ENCODE measurements at regions not wholly inside any gene's neighbourhood (a gene's known extent, or its start where the extent isn't known, plus 50 kb on each side); places are given as distances from the start of the nearest gene placed in this dataset.

DNA sequence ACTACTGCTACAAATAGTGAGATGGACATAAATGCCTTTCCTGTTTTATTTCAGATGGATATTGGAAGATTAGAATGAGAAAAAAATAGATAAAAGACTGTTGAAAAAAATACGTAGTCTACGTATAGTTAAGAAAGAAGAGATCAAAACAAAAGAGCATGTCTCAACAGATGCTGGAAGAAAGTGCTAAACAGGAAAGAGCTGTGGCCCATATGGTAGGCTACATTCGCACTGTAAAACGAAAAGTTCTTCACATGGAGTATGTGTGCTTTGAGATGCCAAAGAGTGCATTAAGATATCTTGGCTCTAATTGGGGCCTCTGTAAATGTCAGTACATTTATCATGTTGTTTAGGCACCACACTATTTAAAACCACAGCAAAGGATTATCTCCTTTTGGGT lies 741.7 kb downstream of the LTN1 start:
- Histone ChIP-seq H3K4me1 (no peaks in the 10 kb centered on the region), H3K36me3 (ENCODE audit: insufficient read depth in 1 of 2, low read depth in 1 of 2) (no peaks in the 10 kb centered on the region), H3K9me3 (no peaks in the 10 kb centered on the region), H3K27me3 (ENCODE audit: insufficient read depth in 3 of 3, low read length in 2 of 3) (no peaks in the 10 kb centered on the region), H3K4me3 (no peak overlapping the region), H3K27ac (no peak overlapping the region)
- WGBS, 3 donors, result 78 to 89% (median 87%) methylated on average over 4 of the region's 4 CpGs
- DNase-seq (no peak), ATAC-seq (no peak)
- intact Hi-C loops (cut with DNase I), result no loop called here
- TF ChIP-seq CTCF (IDR thresholded peaks at IDR 0.05), result no peak

- ATAC-seq, result no peak
- no peaks in the 10 kb centered on the region for H3K36me3 ChIP-seq (ENCODE audit: insufficient read depth in 1 of 2, low read depth in 1 of 2)
- no peak overlapping the region for H3K27ac ChIP-seq
- no peaks in the 10 kb centered on the region for H3K27me3 ChIP-seq (ENCODE audit: insufficient read depth in 3 of 3, low read length in 2 of 3)
- intact Hi-C loops (cut with DNase I), result no loop called here
- no peaks in the 10 kb centered on the region for H3K4me1 ChIP-seq
- no peak for DNase-seq
- WGBS, 3 donors, result 91 to 95% (median 94%) methylated on average over 4 of the region's 4 CpGs
- TF ChIP-seq CTCF (IDR thresholded peaks at IDR 0.05), result no peak
- H3K9me3 ChIP-seq, result no peaks in the 10 kb centered on the region
- no peak overlapping the region for H3K4me3 ChIP-seq
Observed at GRCh38 chr21:28247454-28248020, 745.1 kb downstream of the LTN1 start.

DNA sequence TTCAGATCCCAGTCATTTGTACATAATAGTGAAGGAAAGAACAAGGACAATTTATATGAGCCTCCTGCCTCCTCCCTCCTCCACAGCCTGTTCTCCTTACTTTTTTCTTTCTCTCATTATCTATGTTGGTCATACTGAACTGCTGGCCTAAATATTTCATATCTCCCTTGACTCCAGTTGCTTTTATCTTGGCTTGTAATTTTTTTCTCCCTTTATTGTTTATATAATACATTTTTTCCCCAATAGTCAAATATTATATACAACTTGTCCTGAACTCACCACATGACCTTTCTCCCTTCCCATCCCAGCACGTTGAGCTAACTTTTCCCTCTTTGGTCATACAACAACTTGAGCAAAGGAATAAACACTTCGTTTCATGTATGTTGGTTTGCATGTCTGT lies 752.1 kb downstream of the LTN1 start:
- TF ChIP-seq CTCF (IDR thresholded peaks at IDR 0.05), result no peak
- H3K36me3 ChIP-seq (ENCODE audit: insufficient read depth in 1 of 2, low read depth in 1 of 2), result no peaks in the 10 kb centered on the region
- no peaks in the 10 kb centered on the region for H3K27me3 ChIP-seq (ENCODE audit: insufficient read depth in 3 of 3, low read length in 2 of 3)
- no peaks in the 10 kb centered on the region for H3K9me3 ChIP-seq
- no peak overlapping the region for H3K4me3 ChIP-seq
- no peak overlapping the region for H3K27ac ChIP-seq
- intact Hi-C loops (cut with DNase I), result no loop called here
- ATAC-seq (no peak), DNase-seq (no peak)
- peaks cover 10% of the 10 kb centered on the region for H3K4me1 ChIP-seq
- WGBS, 3 donors, result 81 to 87% (median 81%) methylated on average over 2 of the region's 2 CpGs

- TF ChIP-seq CTCF (IDR thresholded peaks at IDR 0.05), result no peak
- ATAC-seq (no peak), DNase-seq (peak in 1 of 2 donors; percentile 16)
- Histone ChIP-seq H3K4me3 (no peak overlapping the region), H3K9me3 (no peaks in the 10 kb centered on the region), H3K27me3 (ENCODE audit: insufficient read depth in 3 of 3, low read length in 2 of 3) (no peaks in the 10 kb centered on the region), H3K27ac (no peak overlapping the region), H3K36me3 (ENCODE audit: insufficient read depth in 1 of 2, low read depth in 1 of 2) (no peaks in the 10 kb centered on the region), H3K4me1 (peaks cover 10% of the 10 kb centered on the region)
- WGBS, 3 donors, result 41 to 53% (median 48%) methylated on average over 2 of the region's 2 CpGs
- intact Hi-C loops (cut with DNase I), result no loop called here
Observed at GRCh38 chr21:28239340-28239739, 753.3 kb downstream of the LTN1 start.

DNA sequence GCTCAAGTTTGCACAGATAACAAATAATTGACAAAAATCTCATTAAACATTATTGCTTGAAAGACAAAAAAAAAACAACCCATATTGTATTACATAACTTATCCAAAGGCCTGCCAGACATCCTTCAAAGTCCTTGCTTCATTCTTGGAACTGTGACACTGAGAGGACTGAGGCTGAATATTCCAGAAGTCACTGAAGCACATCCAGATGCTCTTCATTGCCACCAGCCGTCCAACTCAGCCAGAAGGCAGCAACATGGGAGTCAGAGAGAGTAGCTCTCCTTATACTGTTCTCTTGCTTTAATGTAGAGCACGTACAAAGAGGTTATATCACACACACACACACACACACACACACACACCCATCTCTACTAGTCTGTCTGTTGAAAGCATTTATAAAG lies 755.0 kb downstream of the LTN1 start:
- H3K4me3 ChIP-seq, result no peak overlapping the region
- peaks cover 10% of the 10 kb centered on the region for H3K4me1 ChIP-seq
- H3K36me3 ChIP-seq (ENCODE audit: insufficient read depth in 1 of 2, low read depth in 1 of 2), result no peaks in the 10 kb centered on the region
- no peak overlapping the region for H3K27ac ChIP-seq
- intact Hi-C loops (cut with DNase I), result no loop called here
- peak in 2 of 4 donors; percentile 46 to 67 for ATAC-seq
- TF ChIP-seq CTCF (IDR thresholded peaks at IDR 0.05), result no peak
- WGBS, 3 donors, result 45 to 61% (median 48%) methylated on average over 2 of the region's 2 CpGs
- no peak for DNase-seq
- no peaks in the 10 kb centered on the region for H3K27me3 ChIP-seq (ENCODE audit: insufficient read depth in 3 of 3, low read length in 2 of 3)
- H3K9me3 ChIP-seq, result no peaks in the 10 kb centered on the region

All from psoas muscle (tissue), 7 donors.